Mesenchymal stem cell (in vitro differentiated cells and primary cell): ENCODE measurements at regions not wholly inside any gene's neighbourhood (a gene's known extent, or its start where the extent isn't known, plus 50 kb on each side); places are given as distances from the start of the nearest gene placed in this dataset.

Experiments
- DNase-seq: peaks from one replicate; pipeline ENCODE4 v3.0.0-alpha.2; 2013
- H2AFZ ChIP-seq: one replicate; pipeline ENCODE4 v1.6.1; 2013; ENCODE audit warnings: low read depth, mild to moderate bottlenecking, control low read depth, inconsistent platforms, low read length, moderate library complexity
- H2AK5ac ChIP-seq: 2 replicates; pipeline ENCODE4 v1.6.1; 2013; ENCODE audit warnings: low read length, moderate library complexity, mild to moderate bottlenecking, inconsistent platforms; ENCODE audit not compliant: severe bottlenecking
- H2BK120ac ChIP-seq: one replicate; pipeline ENCODE4 v1.6.1; 2013; ENCODE audit warnings: low read depth, mild to moderate bottlenecking, inconsistent platforms, low read length, moderate library complexity
- H2BK12ac ChIP-seq, 2 experiments: one replicate each; pipeline ENCODE4 v1.6.1; 2013; ENCODE audit warnings: inconsistent platforms in 2 of 2, low read length in 2 of 2, mild to moderate bottlenecking in 2 of 2, moderate library complexity in 2 of 2, control low read depth in 1 of 2
- H2BK15ac ChIP-seq: one replicate; pipeline ENCODE4 v1.6.1; 2013; ENCODE audit warnings: mild to moderate bottlenecking, low read depth, inconsistent platforms; ENCODE audit not compliant: poor library complexity, severe bottlenecking
- H2BK5ac ChIP-seq: 2 replicates; pipeline ENCODE4 v1.6.1; 2013; ENCODE audit warnings: low read depth, mild to moderate bottlenecking, low read length, control low read depth, inconsistent platforms; ENCODE audit not compliant: poor library complexity, severe bottlenecking
- H3K14ac ChIP-seq, 2 experiments: one replicate each; pipeline ENCODE4 v1.6.1; 2013; ENCODE audit warnings: inconsistent platforms in 2 of 2, low read length in 2 of 2, control low read depth in 1 of 2, mild to moderate bottlenecking in 1 of 2, moderate library complexity in 1 of 2
- H3K18ac ChIP-seq, 2 experiments: one replicate each; pipeline ENCODE4 v1.6.1; 2013; ENCODE audit warnings: inconsistent platforms in 2 of 2, low read length in 2 of 2, control low read depth in 1 of 2, low read depth in 1 of 2, mild to moderate bottlenecking in 1 of 2
- H3K23ac ChIP-seq, 2 experiments: one replicate each; pipeline ENCODE4 v1.6.1; 2013; ENCODE audit warnings: inconsistent platforms in 2 of 2, low read length in 2 of 2, mild to moderate bottlenecking in 2 of 2, moderate library complexity in 2 of 2, control low read depth in 1 of 2
- H3K27ac ChIP-seq: 2 replicates; pipeline ENCODE4 v1.5.1; 2013; ENCODE audit warnings: mild to moderate bottlenecking, moderate library complexity, low read length, control low read depth, inconsistent platforms; ENCODE audit not compliant: poor library complexity, severe bottlenecking
- H3K27me3 ChIP-seq, 2 experiments: 2 replicates each; pipeline versions ENCODE4 v1.6.1 to v1.7.0; 2013; ENCODE audit warnings: low read length in 2 of 2, mild to moderate bottlenecking in 2 of 2, moderate library complexity in 2 of 2, control low read depth in 1 of 2, inconsistent platforms in 1 of 2; ENCODE audit not compliant: control insufficient read depth in 1 of 2, insufficient read depth in 1 of 2
- H3K36me3 ChIP-seq, 2 experiments: 2 replicates each; pipeline versions ENCODE4 v1.6.1 to v1.7.0; 2013; ENCODE audit warnings: low read length in 2 of 2, control low read depth in 1 of 2, inconsistent platforms in 1 of 2, low read depth in 1 of 2, mild to moderate bottlenecking in 1 of 2; ENCODE audit not compliant: insufficient read depth in 2 of 2, control insufficient read depth in 1 of 2
- H3K4ac ChIP-seq, 2 experiments: one replicate each; pipeline ENCODE4 v1.6.1; 2013; ENCODE audit warnings: inconsistent platforms in 2 of 2, low read length in 2 of 2, mild to moderate bottlenecking in 2 of 2, moderate library complexity in 2 of 2, control low read depth in 1 of 2, low read depth in 1 of 2
- H3K4me1 ChIP-seq: 2 replicates; pipeline ENCODE4 v1.6.1; 2013; ENCODE audit warnings: low read depth, low read length, control low read depth; ENCODE audit not compliant: control insufficient read depth, insufficient read depth
- H3K4me2 ChIP-seq: 2 replicates; pipeline ENCODE4 v1.6.1; 2013; ENCODE audit warnings: low read length, mild to moderate bottlenecking, inconsistent platforms; ENCODE audit not compliant: poor library complexity, severe bottlenecking
- H3K4me3 ChIP-seq, 2 experiments: 2 replicates each; pipeline versions ENCODE4 v1.5.1 to v1.7.0; 2013; ENCODE audit warnings: low read length in 2 of 2, mild to moderate bottlenecking in 2 of 2, control low read depth in 1 of 2, low read depth in 1 of 2; ENCODE audit not compliant: insufficient read depth in 1 of 2
- H3K79me1 ChIP-seq: replicated peaks from 2 replicates; pipeline ENCODE4 v1.6.1; 2013; ENCODE audit warnings: mild to moderate bottlenecking, control low read depth, low read length, inconsistent platforms; ENCODE audit not compliant: poor library complexity, severe bottlenecking
- H3K9ac ChIP-seq: 2 replicates; pipeline ENCODE4 v1.7.0; 2013; ENCODE audit warnings: mild to moderate bottlenecking, low read length, moderate library complexity
- H3K9me3 ChIP-seq: 2 replicates; pipeline ENCODE4 v1.7.0; 2013; ENCODE audit warnings: mild to moderate bottlenecking, low read length; ENCODE audit not compliant: control insufficient read depth
- H4K8ac ChIP-seq: one replicate; pipeline ENCODE4 v1.6.1; 2013; ENCODE audit warnings: inconsistent platforms, mild to moderate bottlenecking, low read length, moderate library complexity
- H4K91ac ChIP-seq: one replicate; pipeline ENCODE4 v1.6.1; 2013; ENCODE audit warnings: mild to moderate bottlenecking, low read length, inconsistent platforms
- WGBS: methylation state at CpG from one replicate; pipeline ENCODE4 v1.1.7; 2013; ENCODE audit warnings: mixed read lengths; 5-methylcytosine and 5-hydroxymethylcytosine counted together

GRCh38 chr12:17954788-17955187, 135.2 kb downstream of the RERGL start:
- Histone ChIP-seq H3K23ac (no peak overlapping the region), H3K4me2 (no peak overlapping the region), H3K4me3 (no peak overlapping the region), H3K4ac (no peak overlapping the region), H3K36me3 (no peaks in the 10 kb centered on the region), H2AK5ac (no peak overlapping the region), H3K4me1 (no peaks in the 10 kb centered on the region), H3K14ac (no peak overlapping the region), H3K9ac (no peak overlapping the region), H2BK120ac (no peak overlapping the region), H3K79me1 (no peaks in the 10 kb centered on the region), H2BK12ac (no peak overlapping the region), H3K27me3 (no peaks in the 10 kb centered on the region), H2BK5ac (no peak overlapping the region), H4K8ac (no peak overlapping the region), H3K9me3 (no peaks in the 10 kb centered on the region), H3K18ac (no peak overlapping the region), H2AFZ (no peak overlapping the region), H2BK15ac (no peak overlapping the region), H4K91ac (no peak overlapping the region), H3K27ac (no peak overlapping the region)
- no peak for DNase-seq
- 67% methylated on average over 3 of the region's 3 CpGs for WGBS

GRCh38 chr12:17950898-17951297, 139.1 kb downstream of the RERGL start:
- Histone ChIP-seq H3K27me3 (no peaks in the 10 kb centered on the region), H2AK5ac (no peak overlapping the region), H3K4me3 (no peak overlapping the region), H3K36me3 (no peaks in the 10 kb centered on the region), H3K9me3 (no peaks in the 10 kb centered on the region), H2BK12ac (no peak overlapping the region), H4K8ac (no peak overlapping the region), H3K4me1 (no peaks in the 10 kb centered on the region), H3K9ac (no peak overlapping the region), H3K4me2 (no peak overlapping the region), H2BK5ac (no peak overlapping the region), H3K4ac (no peak overlapping the region), H3K23ac (no peak overlapping the region), H2AFZ (no peak overlapping the region), H4K91ac (no peak overlapping the region), H2BK120ac (no peak overlapping the region), H3K18ac (no peak overlapping the region), H3K79me1 (no peaks in the 10 kb centered on the region), H2BK15ac (no peak overlapping the region), H3K14ac (no peak overlapping the region), H3K27ac (no peak overlapping the region)
- DNase-seq, result no peak
- no CpG with 5 or more reads among the region's 2 CpGs for WGBS

GRCh38 chr12:17949558-17950141, 140.3 kb downstream of the RERGL start:
- Histone ChIP-seq H3K9me3 (no peaks in the 10 kb centered on the region), H3K27ac (no peak overlapping the region), H3K79me1 (no peaks in the 10 kb centered on the region), H3K4me1 (no peaks in the 10 kb centered on the region), H3K9ac (no peak overlapping the region), H3K4ac (no peak overlapping the region), H4K8ac (no peak overlapping the region), H2BK15ac (no peak overlapping the region), H2BK12ac (no peak overlapping the region), H4K91ac (no peak overlapping the region), H3K14ac (no peak overlapping the region), H3K4me3 (no peak overlapping the region), H2AFZ (no peak overlapping the region), H3K23ac (no peak overlapping the region), H3K4me2 (no peak overlapping the region), H3K36me3 (no peaks in the 10 kb centered on the region), H2BK5ac (no peak overlapping the region), H2BK120ac (no peak overlapping the region), H3K18ac (no peak overlapping the region), H3K27me3 (no peaks in the 10 kb centered on the region), H2AK5ac (no peak overlapping the region)
- no peak for DNase-seq
- WGBS, result 74% methylated on average over 2 of the region's 2 CpGs

- no peak overlapping the region for H4K8ac ChIP-seq
- no peak overlapping the region for H3K23ac ChIP-seq
- H3K4me3 ChIP-seq, result peak overlapping the region in 1 of 2 experiments; percentile 21
- DNase-seq, result no peak
- no peak overlapping the region for H2BK15ac ChIP-seq
- H3K79me1 ChIP-seq, result no peaks in the 10 kb centered on the region
- H3K27ac ChIP-seq, result peak overlapping the region; percentile 53
- H3K18ac ChIP-seq, result no peak overlapping the region
- no peak overlapping the region for H2BK12ac ChIP-seq
- H3K4ac ChIP-seq, result no peak overlapping the region
- H4K91ac ChIP-seq, result no peak overlapping the region
- H2BK120ac ChIP-seq, result no peak overlapping the region
- no peak overlapping the region for H3K14ac ChIP-seq
- H3K4me2 ChIP-seq, result no peak overlapping the region
- no peaks in the 10 kb centered on the region for H3K36me3 ChIP-seq
- no peaks in the 10 kb centered on the region for H3K9me3 ChIP-seq
- H3K4me1 ChIP-seq, result no peaks in the 10 kb centered on the region
- 65% methylated on average over 3 of the region's 4 CpGs for WGBS
- no peaks in the 10 kb centered on the region for H3K27me3 ChIP-seq
- H2AFZ ChIP-seq, result no peak overlapping the region
- no peak overlapping the region for H2BK5ac ChIP-seq
- H3K9ac ChIP-seq, result peak overlapping the region; percentile 51
- H2AK5ac ChIP-seq, result no peak overlapping the region
These were observed 161.2 kb downstream of the RERGL start for GRCh38 chr12:17928708-17929366.
